HepG2 (cell line): ENCODE measurements at regions not wholly inside any gene's neighbourhood (a gene's known extent, or its start where the extent isn't known, plus 50 kb on each side); places are given as distances from the start of the nearest gene placed in this dataset.

ENCODE experiments used
- ARID3A ChIP-seq: IDR thresholded peaks from 2 replicates; pipeline ENCODE4 v1.6.1; 2012; ENCODE audit warnings: low read depth, low read length, improper control_type of control experiment
- ARID4A ChIP-seq: sonication (generic); formaldehyde crosslinking; IDR thresholded peaks from 2 replicates; pipeline ENCODE4 v1.5.0; 2020; ENCODE audit warnings: mild to moderate bottlenecking, missing genetic modification reagents, borderline replicate concordance
- HDAC1 ChIP-seq: sonication (generic); formaldehyde crosslinking; IDR thresholded peaks from 2 replicates; pipeline ENCODE4 v1.5.1; 2020; ENCODE audit warnings: mild to moderate bottlenecking, missing genetic modification reagents
- IRX3 ChIP-seq: sonication (generic); formaldehyde crosslinking; IDR thresholded peaks from 2 replicates; pipeline ENCODE4 v1.8.1; 2023; ENCODE audit warnings: mild to moderate bottlenecking, low read depth, missing genetic modification reagents, borderline replicate concordance
- LCORL ChIP-seq, 2 experiments: fragments of 450-650 bp in 1 of 2; sonication (generic) in 1 of 2; formaldehyde crosslinking in 1 of 2; IDR thresholded peaks; 2 replicates each; pipeline versions ENCODE4 v1.5.0 to v1.6.1; 2017 to 2020; ENCODE audit warnings: antibody characterized with exemption in 1 of 2, missing genetic modification reagents in 1 of 2
- NCOA2 ChIP-seq: sonication (generic); formaldehyde crosslinking; IDR thresholded peaks from 2 replicates; pipeline ENCODE4 v1.8.0; 2022; ENCODE audit warnings: inconsistent platforms
- NFIC ChIP-seq: IDR thresholded peaks from 2 replicates; pipeline ENCODE4 v1.6.1; 2012; ENCODE audit warnings: mild to moderate bottlenecking, low read length, inconsistent platforms
- NR0B2 ChIP-seq: sonication (generic); formaldehyde crosslinking; IDR thresholded peaks from 2 replicates; pipeline ENCODE4 v1.4.0; 2020; ENCODE audit warnings: mild to moderate bottlenecking, missing genetic modification reagents
- NRL ChIP-seq: sonication (generic); formaldehyde crosslinking; IDR thresholded peaks from 2 replicates; pipeline ENCODE4 v1.5.0; 2020; ENCODE audit warnings: missing genetic modification reagents, mild to moderate bottlenecking, moderate library complexity, borderline replicate concordance
- ONECUT2 ChIP-seq: sonication (generic); formaldehyde crosslinking; IDR thresholded peaks from 2 replicates; pipeline ENCODE4 v1.4.0; 2020; ENCODE audit warnings: missing genetic modification reagents
- SYNCRIP ChIP-seq: fragments of 200-400 bp; formaldehyde crosslinking; IDR thresholded peaks from 2 replicates; pipeline ENCODE4 v1.6.1; 2018; ENCODE audit warnings: mild to moderate bottlenecking, low read depth, low read length; ENCODE audit not compliant: insufficient read depth
- TEAD2 ChIP-seq: sonication (generic); formaldehyde crosslinking; IDR thresholded peaks from 2 replicates; pipeline ENCODE4 v1.9.0; 2021; ENCODE audit warnings: missing genetic modification reagents
- TOE1 ChIP-seq: sonication (generic); formaldehyde crosslinking; IDR thresholded peaks from 2 replicates; pipeline ENCODE4 v1.4.0; 2020; ENCODE audit warnings: mild to moderate bottlenecking, missing genetic modification reagents
- TP53 ChIP-seq: sonication (generic); formaldehyde crosslinking; conservative IDR thresholded peaks from 2 replicates; pipeline ENCODE4 v1.4.0; 2020; ENCODE audit warnings: missing genetic modification reagents
- U2AF2 ChIP-seq: fragments of 200-400 bp; formaldehyde crosslinking; IDR thresholded peaks from 2 replicates; pipeline ENCODE4 v1.6.1; 2017; ENCODE audit warnings: low read depth, mild to moderate bottlenecking, low read length
- ZMAT3 ChIP-seq: sonication (generic); formaldehyde crosslinking; conservative IDR thresholded peaks from 2 replicates; pipeline ENCODE4 v1.7.0; 2021; ENCODE audit warnings: missing genetic modification reagents
- ZNF598 ChIP-seq: sonication (generic); formaldehyde crosslinking; IDR thresholded peaks from 2 replicates; pipeline ENCODE4 v1.5.1; 2020; ENCODE audit warnings: mild to moderate bottlenecking, missing genetic modification reagents, borderline replicate concordance
- ZNF737 ChIP-seq: sonication (generic); formaldehyde crosslinking; IDR thresholded peaks from 2 replicates; pipeline ENCODE4 v1.5.0; 2020; ENCODE audit warnings: missing genetic modification reagents, mild to moderate bottlenecking, borderline replicate concordance
- ZNF761 ChIP-seq: sonication (generic); formaldehyde crosslinking; conservative IDR thresholded peaks from 2 replicates; pipeline ENCODE4 v1.4.0; 2020; ENCODE audit warnings: mild to moderate bottlenecking, missing genetic modification reagents
- ZNF879 ChIP-seq: sonication (generic); formaldehyde crosslinking; IDR thresholded peaks from 2 replicates; pipeline ENCODE4 v1.8.1; 2023; ENCODE audit warnings: missing genetic modification reagents
- TF ChIP-seq, protein P1 (sequence below): sonication (generic); formaldehyde crosslinking; IDR thresholded peaks from 2 replicates; pipeline ENCODE4 v1.4.0; 2020; ENCODE audit warnings: missing genetic modification reagents

DNA sequence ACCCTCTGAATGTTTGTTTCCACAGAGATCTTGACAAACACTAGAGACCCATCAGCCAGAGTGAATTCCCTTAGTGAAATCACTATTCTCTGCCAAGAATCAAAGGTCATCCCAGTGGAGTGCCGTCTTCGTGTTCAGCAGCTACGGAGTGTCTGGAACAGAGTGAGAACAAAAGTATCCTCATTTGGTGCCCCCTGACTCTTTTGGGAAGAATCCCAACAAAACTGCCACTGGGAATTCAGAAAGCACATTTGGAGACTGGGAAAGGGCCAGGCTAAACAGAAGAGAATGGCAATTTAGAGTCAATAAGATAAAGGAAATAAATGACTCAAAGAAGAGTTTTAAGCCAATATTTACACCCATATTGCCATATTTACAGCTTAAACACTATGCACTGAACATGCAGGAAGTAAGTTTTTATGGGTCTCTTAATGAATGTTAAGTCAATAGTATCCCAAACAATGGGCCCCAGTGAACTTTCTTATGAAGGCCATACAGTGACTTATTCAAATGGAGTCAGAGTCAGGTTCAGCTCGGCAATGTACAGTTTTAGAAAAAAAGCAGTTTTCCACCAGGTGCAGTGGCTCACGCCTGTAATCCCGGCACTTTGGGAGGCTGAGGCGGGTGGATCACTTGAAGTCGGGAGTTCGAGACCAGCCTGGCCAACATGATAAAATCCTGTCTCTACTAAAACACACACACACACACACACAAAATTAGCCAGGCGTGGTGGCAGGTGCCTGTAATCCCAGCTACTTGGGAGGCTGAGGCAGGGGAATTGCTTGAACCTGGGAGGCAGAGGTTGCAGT, 392.6 kb downstream of the KLF5 start (continued):
- TF ChIP-seq ARID4A (no peak), SYNCRIP (no peak), ZNF761 (CRISPR knock-in tag) (no peak), LCORL (IDR thresholded peaks at IDR 0.05) (no peak), LCORL (CRISPR knock-in tag; IDR thresholded peaks at IDR 0.05) (no peak), ZMAT3 (CRISPR knock-in tag) (no peak), ZNF879 (CRISPR knock-in tag) (no peak), NFIC (peak; percentile 76), ARID3A (no peak; the same call in 1 of the 2 replicates), TEAD2 (no peak), NCOA2 (CRISPR knock-in tag) (peak; percentile 57; the same call in 1 of the 2 replicates), IRX3 (CRISPR knock-in tag) (no peak), U2AF2 (no peak), HDAC1 (CRISPR knock-in tag) (0 out of 2 replicates have a peak, but pooled peaks have one; percentile 27), TOE1 (no peak), NR0B2 (CRISPR knock-in tag) (no peak), TP53 (CRISPR knock-in tag) (no peak), NRL (CRISPR knock-in tag) (no peak), ONECUT2 (CRISPR knock-in tag) (no peak), ZNF737 (CRISPR knock-in tag) (no peak), ZNF598 (CRISPR knock-in tag) (no peak)
- TF ChIP-seq, protein P1, sequence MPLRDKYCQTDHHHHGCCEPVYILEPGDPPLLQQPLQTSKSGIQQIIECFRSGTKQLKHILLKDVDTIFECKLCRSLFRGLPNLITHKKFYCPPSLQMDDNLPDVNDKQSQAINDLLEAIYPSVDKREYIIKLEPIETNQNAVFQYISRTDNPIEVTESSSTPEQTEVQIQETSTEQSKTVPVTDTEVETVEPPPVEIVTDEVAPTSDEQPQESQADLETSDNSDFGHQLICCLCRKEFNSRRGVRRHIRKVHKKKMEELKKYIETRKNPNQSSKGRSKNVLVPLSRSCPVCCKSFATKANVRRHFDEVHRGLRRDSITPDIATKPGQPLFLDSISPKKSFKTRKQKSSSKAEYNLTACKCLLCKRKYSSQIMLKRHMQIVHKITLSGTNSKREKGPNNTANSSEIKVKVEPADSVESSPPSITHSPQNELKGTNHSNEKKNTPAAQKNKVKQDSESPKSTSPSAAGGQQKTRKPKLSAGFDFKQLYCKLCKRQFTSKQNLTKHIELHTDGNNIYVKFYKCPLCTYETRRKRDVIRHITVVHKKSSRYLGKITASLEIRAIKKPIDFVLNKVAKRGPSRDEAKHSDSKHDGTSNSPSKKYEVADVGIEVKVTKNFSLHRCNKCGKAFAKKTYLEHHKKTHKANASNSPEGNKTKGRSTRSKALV, result no peak
